ENCODE measurements at regions not wholly inside any gene's neighbourhood (a gene's known extent, or its start where the extent isn't known, plus 50 kb on each side); places are given as distances from the start of the nearest gene placed in this dataset.

DNA sequence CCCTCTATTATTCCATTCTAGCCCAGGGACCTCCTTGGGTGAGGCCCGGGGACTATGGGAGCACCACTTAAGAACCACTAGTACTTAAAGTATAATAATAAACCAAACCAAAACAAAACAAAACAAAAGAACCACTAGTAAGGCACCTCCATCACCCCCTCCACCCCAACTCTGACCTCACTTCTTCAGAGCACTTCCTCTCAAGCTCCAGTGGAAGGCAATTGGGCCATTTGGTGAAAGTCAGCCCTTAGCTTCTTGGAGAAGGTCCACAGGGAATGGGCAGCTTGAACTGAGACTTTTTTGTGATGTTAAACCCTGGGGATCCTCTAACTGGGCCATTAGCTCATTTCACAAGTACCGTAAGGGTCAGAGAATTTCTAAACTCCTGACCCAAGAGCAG, 237.3 kb downstream of the RHOU start:
- TF ChIP-seq, protein P1, sequence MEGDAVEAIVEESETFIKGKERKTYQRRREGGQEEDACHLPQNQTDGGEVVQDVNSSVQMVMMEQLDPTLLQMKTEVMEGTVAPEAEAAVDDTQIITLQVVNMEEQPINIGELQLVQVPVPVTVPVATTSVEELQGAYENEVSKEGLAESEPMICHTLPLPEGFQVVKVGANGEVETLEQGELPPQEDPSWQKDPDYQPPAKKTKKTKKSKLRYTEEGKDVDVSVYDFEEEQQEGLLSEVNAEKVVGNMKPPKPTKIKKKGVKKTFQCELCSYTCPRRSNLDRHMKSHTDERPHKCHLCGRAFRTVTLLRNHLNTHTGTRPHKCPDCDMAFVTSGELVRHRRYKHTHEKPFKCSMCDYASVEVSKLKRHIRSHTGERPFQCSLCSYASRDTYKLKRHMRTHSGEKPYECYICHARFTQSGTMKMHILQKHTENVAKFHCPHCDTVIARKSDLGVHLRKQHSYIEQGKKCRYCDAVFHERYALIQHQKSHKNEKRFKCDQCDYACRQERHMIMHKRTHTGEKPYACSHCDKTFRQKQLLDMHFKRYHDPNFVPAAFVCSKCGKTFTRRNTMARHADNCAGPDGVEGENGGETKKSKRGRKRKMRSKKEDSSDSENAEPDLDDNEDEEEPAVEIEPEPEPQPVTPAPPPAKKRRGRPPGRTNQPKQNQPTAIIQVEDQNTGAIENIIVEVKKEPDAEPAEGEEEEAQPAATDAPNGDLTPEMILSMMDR (IDR thresholded peaks at IDR 0.05; ENCODE audit: poor library complexity, severe bottlenecking): no peak
- TF ChIP-seq, protein P2, sequence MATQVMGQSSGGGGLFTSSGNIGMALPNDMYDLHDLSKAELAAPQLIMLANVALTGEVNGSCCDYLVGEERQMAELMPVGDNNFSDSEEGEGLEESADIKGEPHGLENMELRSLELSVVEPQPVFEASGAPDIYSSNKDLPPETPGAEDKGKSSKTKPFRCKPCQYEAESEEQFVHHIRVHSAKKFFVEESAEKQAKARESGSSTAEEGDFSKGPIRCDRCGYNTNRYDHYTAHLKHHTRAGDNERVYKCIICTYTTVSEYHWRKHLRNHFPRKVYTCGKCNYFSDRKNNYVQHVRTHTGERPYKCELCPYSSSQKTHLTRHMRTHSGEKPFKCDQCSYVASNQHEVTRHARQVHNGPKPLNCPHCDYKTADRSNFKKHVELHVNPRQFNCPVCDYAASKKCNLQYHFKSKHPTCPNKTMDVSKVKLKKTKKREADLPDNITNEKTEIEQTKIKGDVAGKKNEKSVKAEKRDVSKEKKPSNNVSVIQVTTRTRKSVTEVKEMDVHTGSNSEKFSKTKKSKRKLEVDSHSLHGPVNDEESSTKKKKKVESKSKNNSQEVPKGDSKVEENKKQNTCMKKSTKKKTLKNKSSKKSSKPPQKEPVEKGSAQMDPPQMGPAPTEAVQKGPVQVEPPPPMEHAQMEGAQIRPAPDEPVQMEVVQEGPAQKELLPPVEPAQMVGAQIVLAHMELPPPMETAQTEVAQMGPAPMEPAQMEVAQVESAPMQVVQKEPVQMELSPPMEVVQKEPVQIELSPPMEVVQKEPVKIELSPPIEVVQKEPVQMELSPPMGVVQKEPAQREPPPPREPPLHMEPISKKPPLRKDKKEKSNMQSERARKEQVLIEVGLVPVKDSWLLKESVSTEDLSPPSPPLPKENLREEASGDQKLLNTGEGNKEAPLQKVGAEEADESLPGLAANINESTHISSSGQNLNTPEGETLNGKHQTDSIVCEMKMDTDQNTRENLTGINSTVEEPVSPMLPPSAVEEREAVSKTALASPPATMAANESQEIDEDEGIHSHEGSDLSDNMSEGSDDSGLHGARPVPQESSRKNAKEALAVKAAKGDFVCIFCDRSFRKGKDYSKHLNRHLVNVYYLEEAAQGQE (IDR thresholded peaks at IDR 0.05; ENCODE audit: borderline replicate concordance): no peak
- no peak for TF ChIP-seq EP300 (conservative IDR thresholded peaks at IDR 0.05; ENCODE audit: poor library complexity, severe bottlenecking)
- no peak for TF ChIP-seq RAD21 (conservative IDR thresholded peaks at IDR 0.05)
- no peak for TF ChIP-seq POLR2AphosphoS5 (IDR thresholded peaks at IDR 0.05)
